Nephron progenitor cell (in vitro differentiated cells): ENCODE measurements at regions not wholly inside any gene's neighbourhood (a gene's known extent, or its start where the extent isn't known, plus 50 kb on each side); places are given as distances from the start of the nearest gene placed in this dataset.
"Not testable (repeated sequence)": the region's sequence is repeated elsewhere in the genome, so short reads cannot be mapped to it uniquely, and the experiment has no call there.

Source experiments
- DNase-seq: peaks from one replicate; pipeline ENCODE4 v3.0.0; 2021
- H3K27ac Mint-ChIP-seq: 2 replicates; pipeline ENCODE4 v1.8.0; 2021; ENCODE audit warnings: mild to moderate bottlenecking, moderate library complexity, mixed read lengths
- H3K27me3 Mint-ChIP-seq: 2 replicates; pipeline ENCODE4 v1.8.0; 2021; ENCODE audit warnings: mild to moderate bottlenecking, low read depth, mixed read lengths; ENCODE audit not compliant: poor library complexity
- H3K36me3 Mint-ChIP-seq: 2 replicates; pipeline ENCODE4 v1.8.0; 2021; ENCODE audit warnings: low read depth, mixed read lengths
- H3K4me1 Mint-ChIP-seq: 2 replicates; pipeline ENCODE4 v1.8.0; 2021; ENCODE audit warnings: mixed read lengths
- H3K4me3 Mint-ChIP-seq: 2 replicates; pipeline ENCODE4 v1.8.0; 2021; ENCODE audit warnings: mild to moderate bottlenecking, moderate library complexity, mixed read lengths
- H3K9me3 Mint-ChIP-seq: 2 replicates; pipeline ENCODE4 v1.8.0; 2021; ENCODE audit warnings: mild to moderate bottlenecking, moderate library complexity, mixed read lengths
- CTCF ChIP-seq: fragments of 200-600 bp; sonication (generic); IDR thresholded peaks from 2 replicates; pipeline ENCODE4 v1.5.0; 2021; ENCODE audit warnings: antibody characterized with exemption

GRCh38 chr15:53923741-53924140 lies 54.5 kb upstream of the UNC13C start:
- not testable (repeated sequence) for DNase-seq, H3K4me1 Mint-ChIP-seq, H3K36me3 Mint-ChIP-seq, H3K27ac Mint-ChIP-seq, H3K4me3 Mint-ChIP-seq, H3K27me3 Mint-ChIP-seq
- peaks cover 15% of the 10 kb centered on the region for H3K9me3 Mint-ChIP-seq

DNA sequence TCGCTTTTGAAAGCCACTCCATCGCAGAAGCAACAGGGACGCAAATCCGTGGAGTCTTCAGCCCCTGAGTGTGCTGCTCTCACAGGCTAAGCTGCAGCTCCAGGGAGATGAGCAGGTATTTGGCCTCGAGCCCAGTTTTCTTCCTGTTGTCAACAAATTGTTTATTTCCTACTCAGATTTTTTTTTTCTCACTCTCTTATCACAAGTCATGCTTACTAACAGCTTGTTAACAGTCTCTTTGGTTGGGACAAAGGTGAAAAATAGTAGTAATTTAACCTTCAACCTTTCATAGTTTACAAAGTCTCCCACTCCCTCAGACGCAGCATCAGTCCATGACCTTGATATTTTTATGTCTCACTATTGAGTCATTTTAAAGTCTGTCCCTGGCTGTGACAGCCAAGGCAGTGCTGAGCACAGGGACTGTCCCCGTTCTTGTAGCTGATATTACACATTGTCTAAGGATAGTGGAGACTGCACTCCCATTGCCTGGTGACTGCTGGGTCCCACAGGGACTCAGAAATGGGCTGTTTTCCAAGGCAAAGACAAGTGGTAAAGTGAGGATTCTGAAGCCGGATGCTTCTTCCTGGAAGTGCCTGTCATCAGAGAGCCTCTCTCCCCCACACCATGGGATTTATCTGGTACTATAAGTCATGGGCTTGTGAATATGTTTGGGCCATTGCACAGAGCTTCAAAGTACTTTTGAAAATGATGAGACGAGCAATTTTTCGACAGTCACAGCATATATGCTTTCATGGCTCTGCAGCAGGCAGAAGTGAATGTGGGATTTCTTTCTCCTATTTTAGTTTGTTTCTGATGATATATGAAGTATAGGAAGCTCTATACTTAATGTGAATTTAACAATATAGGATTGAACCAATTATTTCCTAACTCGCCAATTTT lies 59.8 kb upstream of the UNC13C start:
- H3K4me3 Mint-ChIP-seq, result no peak overlapping the region
- peak overlapping the region; percentile 29 for H3K27ac Mint-ChIP-seq
- peaks cover 17% of the 10 kb centered on the region for H3K4me1 Mint-ChIP-seq
- H3K9me3 Mint-ChIP-seq, result no peaks in the 10 kb centered on the region
- H3K36me3 Mint-ChIP-seq, result no peaks in the 10 kb centered on the region
- H3K27me3 Mint-ChIP-seq, result no peaks in the 10 kb centered on the region
- DNase-seq, result no peak
- no peak for TF ChIP-seq CTCF

DNA sequence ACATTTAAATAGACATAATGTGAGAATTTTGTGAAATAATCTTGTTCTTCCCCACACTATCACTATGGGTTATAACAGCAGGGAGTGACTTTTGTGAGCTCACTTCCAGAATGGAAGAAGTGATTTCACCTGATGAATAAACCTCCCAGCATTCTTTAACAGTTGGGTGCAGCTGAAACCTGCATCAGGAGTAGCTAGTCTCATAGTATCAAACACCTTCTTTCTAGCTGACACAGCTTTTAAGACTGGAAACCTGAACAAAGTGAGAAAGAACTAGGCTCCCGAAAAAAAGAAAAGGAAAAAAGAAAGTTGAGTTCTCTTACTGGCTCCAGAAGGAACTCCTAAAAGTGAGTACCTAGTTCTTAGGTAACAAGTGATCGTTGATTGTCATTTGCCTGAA lies 61.1 kb upstream of the UNC13C start:
- TF ChIP-seq CTCF, result no peak
- Mint-ChIP-seq H3K4me3 (no peak overlapping the region), H3K27me3 (no peaks in the 10 kb centered on the region), H3K9me3 (no peaks in the 10 kb centered on the region), H3K4me1 (peaks cover 17% of the 10 kb centered on the region), H3K36me3 (no peaks in the 10 kb centered on the region), H3K27ac (no peak overlapping the region)
- DNase-seq, result no peak

GRCh38 chr15:53911431-53911830 lies 66.8 kb upstream of the UNC13C start:
- Mint-ChIP-seq H3K4me1 (peaks cover 5% of the 10 kb centered on the region), H3K36me3 (no peaks in the 10 kb centered on the region), H3K27ac (no peak overlapping the region), H3K4me3 (no peak overlapping the region), H3K9me3 (no peaks in the 10 kb centered on the region), H3K27me3 (peaks cover 3% of the 10 kb centered on the region)
- no peak for TF ChIP-seq CTCF
- DNase-seq, result no peak

- H3K27me3 Mint-ChIP-seq, result peaks cover 3% of the 10 kb centered on the region
- no peak overlapping the region for H3K27ac Mint-ChIP-seq
- no peaks in the 10 kb centered on the region for H3K36me3 Mint-ChIP-seq
- H3K4me3 Mint-ChIP-seq, result no peak overlapping the region
- no peak for DNase-seq
- no peak for TF ChIP-seq CTCF
- peaks cover 5% of the 10 kb centered on the region for H3K4me1 Mint-ChIP-seq
- no peaks in the 10 kb centered on the region for H3K9me3 Mint-ChIP-seq
Measured at GRCh38 chr15:53910852-53911251, 67.4 kb upstream of the UNC13C start.

- Mint-ChIP-seq H3K9me3 (no peaks in the 10 kb centered on the region), H3K27ac (peak overlapping the region; percentile 74), H3K4me3 (no peak overlapping the region), H3K36me3 (no peaks in the 10 kb centered on the region), H3K27me3 (peaks cover 3% of the 10 kb centered on the region), H3K4me1 (peaks cover 5% of the 10 kb centered on the region)
- DNase-seq, result no peak
- no peak for TF ChIP-seq CTCF
Measured at GRCh38 chr15:53910236-53910849, 67.9 kb upstream of the UNC13C start.
